IMR-90 (cell line): ENCODE measurements at regions not wholly inside any gene's neighbourhood (a gene's known extent, or its start where the extent isn't known, plus 50 kb on each side); places are given as distances from the start of the nearest gene placed in this dataset.

ENCODE experiments used
- ATAC-seq: fragments of 200-7000 bp; cut with Tn5 transposase; 2 replicates; pipeline ENCODE4 v1.9.1; 2020; ENCODE audit warnings: low read depth, mild to moderate bottlenecking, moderate library complexity
- BruUV-seq: library from RNA; stranded (reverse); fragments of 400-500 nt; replicated peaks from 2 replicates; lab custom pipeline; 2021; lab: Mats Ljungman, UMichigan
- CTCF ChIA-PET: fragments of 300-600 bp; formaldehyde crosslinking; extraction: SDS; loops from one replicate; lab custom pipeline; 2021; ENCODE audit warnings: antibody characterized with exemption; lab: Yijun Ruan, JAX
- POLR2A ChIA-PET: fragments of 300-600 bp; sonication (Branson Sonifier 250); formaldehyde crosslinking; loops from one replicate; lab custom pipeline; 2022; ENCODE audit warnings: antibody characterized with exemption; ENCODE audit not compliant: unreplicated experiment; lab: Charles Lee
- DNase-seq: peaks from one replicate; pipeline ENCODE4 v3.0.0; 2013
- H2AFZ ChIP-seq: replicated peaks from 2 replicates; pipeline ENCODE3; 2013; ENCODE audit warnings: low read length, mild to moderate bottlenecking; ENCODE audit not compliant: poor library complexity
- H2AK5ac ChIP-seq: 2 replicates; pipeline ENCODE4 v1.6.1; 2013; ENCODE audit warnings: low read depth, low read length, inconsistent platforms
- H2AK9ac ChIP-seq: replicated peaks from 2 replicates; pipeline ENCODE3; 2013; ENCODE audit warnings: mild to moderate bottlenecking, low read depth, low read length, moderate library complexity; ENCODE audit not compliant: poor library complexity
- H2BK120ac ChIP-seq: 2 replicates; pipeline ENCODE4 v1.6.1; 2013; ENCODE audit warnings: low read depth, low read length, inconsistent platforms
- H2BK15ac ChIP-seq: 3 replicates; pipeline ENCODE4 v1.6.1; 2013; ENCODE audit warnings: low read depth, low read length, inconsistent platforms
- H2BK20ac ChIP-seq: 2 replicates; pipeline ENCODE4 v1.6.1; 2013; ENCODE audit warnings: low read depth, mild to moderate bottlenecking, inconsistent platforms, low read length, moderate library complexity
- H2BK5ac ChIP-seq: 2 replicates; pipeline ENCODE4 v1.6.1; 2013; ENCODE audit warnings: mild to moderate bottlenecking, low read depth, low read length, inconsistent platforms; ENCODE audit not compliant: poor library complexity, severe bottlenecking
- H3K14ac ChIP-seq: replicated peaks from 2 replicates; pipeline ENCODE4 v1.6.1; 2013; ENCODE audit warnings: low read depth, low read length, inconsistent platforms
- H3K18ac ChIP-seq: 2 replicates; pipeline ENCODE4 v1.6.1; 2013; ENCODE audit warnings: low read depth, low read length, control low read depth
- H3K23ac ChIP-seq: 2 replicates; pipeline ENCODE4 v1.6.1; 2013; ENCODE audit warnings: low read depth, low read length, inconsistent platforms
- H3K27ac ChIP-seq: 2 replicates; pipeline ENCODE4 v1.5.1; 2013; ENCODE audit warnings: mild to moderate bottlenecking, control low read depth, low read length; ENCODE audit not compliant: insufficient read depth
- H3K27me3 ChIP-seq: 2 replicates; pipeline ENCODE4 v1.6.1; 2013; ENCODE audit warnings: low read length; ENCODE audit not compliant: control insufficient read depth, insufficient read depth
- H3K36me3 ChIP-seq: 2 replicates; pipeline ENCODE4 v1.6.1; 2013; ENCODE audit warnings: low read length, mixed read lengths; ENCODE audit not compliant: control insufficient read depth, insufficient read depth
- H3K4ac ChIP-seq: 2 replicates; pipeline ENCODE4 v1.6.1; 2013; ENCODE audit warnings: low read depth, low read length, inconsistent platforms
- H3K4me1 ChIP-seq: 2 replicates; pipeline ENCODE4 v1.6.1; 2013; ENCODE audit warnings: low read length, mixed read lengths; ENCODE audit not compliant: control insufficient read depth, insufficient read depth
- H3K4me2 ChIP-seq: 2 replicates; pipeline ENCODE4 v1.6.1; 2013; ENCODE audit warnings: low read depth, mild to moderate bottlenecking, control low read depth, low read length, moderate library complexity
- H3K4me3 ChIP-seq: 2 replicates; pipeline ENCODE4 v1.5.1; 2013; ENCODE audit warnings: low read depth, mild to moderate bottlenecking, control low read depth, low read length, moderate library complexity; ENCODE audit not compliant: insufficient read depth
- H3K56ac ChIP-seq: 2 replicates; pipeline ENCODE4 v1.6.1; 2013; ENCODE audit warnings: low read length, inconsistent platforms; ENCODE audit not compliant: insufficient read depth; ENCODE audit errors: extremely low read depth
- H3K79me1 ChIP-seq, 2 experiments: 2 replicates each; pipeline ENCODE4 v1.6.1; 2013; ENCODE audit warnings: low read length in 2 of 2, inconsistent platforms in 1 of 2, low read depth in 1 of 2
- H3K9ac ChIP-seq: 2 replicates; pipeline ENCODE4 v1.6.1; 2013; ENCODE audit warnings: low read depth, low read length, control low read depth
- H3K9me1 ChIP-seq: 2 replicates; pipeline ENCODE4 v1.6.1; 2013; ENCODE audit warnings: low read length, inconsistent platforms; ENCODE audit not compliant: insufficient read depth
- H3K9me3 ChIP-seq: 2 replicates; pipeline ENCODE4 v1.6.1; 2013; ENCODE audit warnings: low read length; ENCODE audit not compliant: control insufficient read depth, insufficient read depth
- H4K20me1 ChIP-seq: 2 replicates; pipeline ENCODE4 v1.6.1; 2013; ENCODE audit warnings: low read length, inconsistent platforms; ENCODE audit not compliant: insufficient read depth
- H4K5ac ChIP-seq: 2 replicates; pipeline ENCODE4 v1.6.1; 2013; ENCODE audit warnings: mild to moderate bottlenecking, low read depth, low read length, control low read depth
- H4K8ac ChIP-seq, 2 experiments: 2 replicates each; pipeline ENCODE4 v1.6.1; 2013; ENCODE audit warnings: low read depth in 2 of 2, low read length in 2 of 2, control low read depth in 1 of 2, inconsistent platforms in 1 of 2
- H4K91ac ChIP-seq: 2 replicates; pipeline ENCODE4 v1.6.1; 2013; ENCODE audit warnings: low read depth, low read length, inconsistent platforms; ENCODE audit not compliant: insufficient read depth
- FOS ChIP-seq: fragments of 150-350 bp; IDR thresholded peaks from 2 replicates; pipeline ENCODE4 v1.6.1; 2016; ENCODE audit warnings: low read depth, low read length
- MAFK ChIP-seq: IDR thresholded peaks from 2 replicates; pipeline ENCODE4 v1.6.1; 2012; ENCODE audit warnings: low read depth, low read length, improper control_type of control experiment
- POLR2A ChIP-seq: IDR thresholded peaks from 2 replicates; pipeline ENCODE4 v1.6.1; 2012; ENCODE audit warnings: mild to moderate bottlenecking, low read depth, low read length
- WGBS, 2 experiments: methylation state at CpG; one replicate each; pipeline versions ENCODE4 v1.1.5 to v1.1.7; 2013; ENCODE audit warnings: missing lambda C conversion rate in 2 of 2; ENCODE audit not compliant: insufficient read length in 1 of 2; ENCODE audit errors: extremely low coverage in 2 of 2; 5-methylcytosine and 5-hydroxymethylcytosine counted together
- dilution Hi-C: fragments of 300-500 bp; cut with HindIII; formaldehyde crosslinking; loops from one replicate; pipeline ENCODE4 v1.14.3; 2018; ENCODE audit warnings: low sequenced_read_pairs; ENCODE audit not compliant: unreplicated experiment
- in situ Hi-C: fragments of 300-500 bp; cut with MboI; formaldehyde crosslinking; loops from 3 replicates; pipeline ENCODE4 v1.14.3; 2019; ENCODE audit warnings: low sequenced_read_pairs, inconsistent platforms, mixed read lengths
- intact Hi-C: fragments of 100-400 bp; cut with micrococcal nuclease; formaldehyde crosslinking; loops from 2 replicates; pipeline ENCODE4 v1.10.0; 2022

- WGBS, 2 experiments: no CpG with 5 or more reads among the region's 1 CpG
- Histone ChIP-seq H2BK5ac (no peak overlapping the region), H3K14ac (no peak overlapping the region), H3K23ac (no peak overlapping the region), H3K9ac (no peak overlapping the region), H2AK9ac (no peak overlapping the region), H3K4me3 (no peak overlapping the region), H3K27ac (no peak overlapping the region), H3K9me1 (no peaks in the 10 kb centered on the region), H3K56ac (no peak overlapping the region), H2BK120ac (no peak overlapping the region), H4K20me1 (no peaks in the 10 kb centered on the region), H4K5ac (no peak overlapping the region), H2AK5ac (no peak overlapping the region), H3K18ac (no peak overlapping the region), H3K4ac (no peak overlapping the region), H2BK15ac (no peak overlapping the region), H2AFZ (no peak overlapping the region), H3K36me3 (no peaks in the 10 kb centered on the region), H3K4me1 (no peaks in the 10 kb centered on the region), H3K27me3 (no peaks in the 10 kb centered on the region), H4K91ac (no peak overlapping the region), H3K4me2 (no peak overlapping the region), H3K9me3 (peaks cover 11% of the 10 kb centered on the region), H3K79me1 (no peaks in the 10 kb centered on the region), H4K8ac (no peak overlapping the region), H2BK20ac (no peak overlapping the region)
- ChIA-PET POLR2A (no interaction called here), CTCF (no interaction called here)
- dilution Hi-C loops: no loop called here
- DNase-seq: no peak
- TF ChIP-seq POLR2A: no peak
- TF ChIP-seq MAFK: peak; percentile 91
- no peak for TF ChIP-seq FOS
- in situ Hi-C loops: no loop called here
- intact Hi-C loops: no loop called here
- ATAC-seq: no peak
- BruUV-seq: no TSS peak
Measured at GRCh38 chr20:22074635-22075034, 369.2 kb downstream of the PAX1 start.
